SU-DHL-6 (cell line): ENCODE measurements at regions not wholly inside any gene's neighbourhood (a gene's known extent, or its start where the extent isn't known, plus 50 kb on each side); places are given as distances from the start of the nearest gene placed in this dataset.

Experiments used
- H2AFZ ChIP-seq: fragments of 200-600 bp; sonication (generic); 2 replicates; pipeline ENCODE4 v1.6.1; 2014; ENCODE audit warnings: low read depth, mild to moderate bottlenecking, moderate library complexity, mixed read lengths, antibody characterized with exemption, low read length; ENCODE audit not compliant: severe bottlenecking
- H3F3A ChIP-seq: fragments of 200-600 bp; shearing (Covaris generic); 2 replicates; pipeline ENCODE4 v1.6.0; 2016; ENCODE audit warnings: antibody characterized with exemption, mild to moderate bottlenecking; ENCODE audit not compliant: insufficient read depth
- H3K27ac ChIP-seq: fragments of 200-600 bp; sonication (generic); 2 replicates; pipeline ENCODE4 v1.5.1; 2016; ENCODE audit warnings: low read depth, mild to moderate bottlenecking, low read length, moderate library complexity, mixed read lengths
- H3K27me3 ChIP-seq: fragments of 200-600 bp; sonication (generic), shearing (Covaris generic); 2 replicates; pipeline ENCODE4 v1.6.0; 2014; ENCODE audit warnings: mild to moderate bottlenecking, low read length
- H3K36me3 ChIP-seq: fragments of 200-600 bp; sonication (generic); 2 replicates; pipeline ENCODE4 v1.6.1; 2014; ENCODE audit warnings: mild to moderate bottlenecking, low read length, mixed read lengths
- H3K4me2 ChIP-seq: fragments of 300-600, 200-600 bp; shearing (Covaris generic), sonication (generic); 2 replicates; pipeline ENCODE4 v1.6.0; 2014; ENCODE audit warnings: low read length, low read depth, mild to moderate bottlenecking; ENCODE audit not compliant: poor library complexity, severe bottlenecking
- H3K4me3 ChIP-seq: fragments of 200-600 bp; sonication (generic); 2 replicates; pipeline ENCODE4 v1.5.1; 2014; ENCODE audit warnings: antibody characterized with exemption, low read length, mild to moderate bottlenecking, mixed read lengths; ENCODE audit not compliant: insufficient read depth, poor library complexity, severe bottlenecking
- H3K79me2 ChIP-seq: fragments of 200-600 bp; sonication (generic); 2 replicates; pipeline ENCODE4 v1.6.1; 2014; ENCODE audit warnings: mild to moderate bottlenecking, low read length, moderate library complexity; ENCODE audit not compliant: insufficient read depth
- H3K9ac ChIP-seq: fragments of 200-600 bp; sonication (generic); 2 replicates; pipeline ENCODE4 v1.7.0; 2014; ENCODE audit warnings: mild to moderate bottlenecking, low read length
- H3K9me2 ChIP-seq: fragments of 200-600 bp; sonication (generic); replicated peaks from 2 replicates; pipeline ENCODE4 v1.6.1; 2014; ENCODE audit warnings: low read length; ENCODE audit not compliant: insufficient read depth
- H3K9me3 ChIP-seq: fragments of 200-600 bp; sonication (generic); 2 replicates; pipeline ENCODE4 v1.6.1; 2014; ENCODE audit warnings: low read length, mixed read lengths; ENCODE audit not compliant: insufficient read depth
- H4K20me1 ChIP-seq: fragments of 200-600 bp; sonication (generic); 2 replicates; pipeline ENCODE4 v1.6.1; 2014; ENCODE audit warnings: low read depth, mild to moderate bottlenecking, antibody characterized with exemption, low read length, moderate library complexity, mixed read lengths
- EZH2phosphoT487 ChIP-seq: fragments of 200-600 bp; sonication (generic), shearing (Covaris generic); conservative IDR thresholded peaks from 2 replicates; pipeline ENCODE4 v1.6.1; 2018; ENCODE audit warnings: mild to moderate bottlenecking, antibody characterized with exemption, low read length, moderate library complexity, mixed read lengths
- TF ChIP-seq, protein P1 (sequence below): fragments of 200-600 bp; sonication (generic); IDR thresholded peaks from one replicate; pipeline ENCODE4 v1.5.1; 2017; ENCODE audit warnings: antibody characterized with exemption, mild to moderate bottlenecking, low read length, moderate library complexity; ENCODE audit not compliant: insufficient read depth, poor library complexity, severe bottlenecking

- Histone ChIP-seq H4K20me1 (no peaks in the 10 kb centered on the region), H3K27ac (no peak overlapping the region), H3K4me3 (no peak overlapping the region), H3K9me3 (no peaks in the 10 kb centered on the region), H3K9ac (no peak overlapping the region), H3K4me2 (no peak overlapping the region), H3K79me2 (no peaks in the 10 kb centered on the region), H3K9me2 (no peaks in the 10 kb centered on the region), H3K36me3 (no peaks in the 10 kb centered on the region), H3F3A (no peaks in the 10 kb centered on the region), H3K27me3 (no peaks in the 10 kb centered on the region), H2AFZ (no peak overlapping the region)
- TF ChIP-seq, protein P1, sequence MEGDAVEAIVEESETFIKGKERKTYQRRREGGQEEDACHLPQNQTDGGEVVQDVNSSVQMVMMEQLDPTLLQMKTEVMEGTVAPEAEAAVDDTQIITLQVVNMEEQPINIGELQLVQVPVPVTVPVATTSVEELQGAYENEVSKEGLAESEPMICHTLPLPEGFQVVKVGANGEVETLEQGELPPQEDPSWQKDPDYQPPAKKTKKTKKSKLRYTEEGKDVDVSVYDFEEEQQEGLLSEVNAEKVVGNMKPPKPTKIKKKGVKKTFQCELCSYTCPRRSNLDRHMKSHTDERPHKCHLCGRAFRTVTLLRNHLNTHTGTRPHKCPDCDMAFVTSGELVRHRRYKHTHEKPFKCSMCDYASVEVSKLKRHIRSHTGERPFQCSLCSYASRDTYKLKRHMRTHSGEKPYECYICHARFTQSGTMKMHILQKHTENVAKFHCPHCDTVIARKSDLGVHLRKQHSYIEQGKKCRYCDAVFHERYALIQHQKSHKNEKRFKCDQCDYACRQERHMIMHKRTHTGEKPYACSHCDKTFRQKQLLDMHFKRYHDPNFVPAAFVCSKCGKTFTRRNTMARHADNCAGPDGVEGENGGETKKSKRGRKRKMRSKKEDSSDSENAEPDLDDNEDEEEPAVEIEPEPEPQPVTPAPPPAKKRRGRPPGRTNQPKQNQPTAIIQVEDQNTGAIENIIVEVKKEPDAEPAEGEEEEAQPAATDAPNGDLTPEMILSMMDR = no peak
- no peak for TF ChIP-seq EZH2phosphoT487
Measured at GRCh38 chr10:113261611-113262091, 291.2 kb upstream of the HABP2 start.

DNA sequence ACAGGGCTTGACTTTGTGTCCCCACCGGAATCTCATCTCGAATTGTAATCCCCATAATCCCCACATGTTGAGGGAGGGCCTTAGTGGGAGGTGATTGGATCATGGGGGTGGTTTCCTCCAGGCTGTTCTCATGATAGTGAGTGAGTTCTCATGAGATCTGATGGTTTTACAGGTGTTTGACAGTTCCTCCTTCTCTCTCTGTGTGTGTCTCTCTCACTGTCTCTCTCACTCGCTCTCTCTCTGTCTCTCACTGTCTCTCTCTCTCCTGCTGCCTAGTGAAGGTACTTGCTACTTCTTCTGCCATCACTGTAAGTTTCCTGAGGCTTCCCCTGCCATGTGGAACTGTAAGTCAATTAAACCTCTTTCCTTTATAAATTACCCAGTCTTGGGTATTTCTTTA, 289.8 kb upstream of the HABP2 start:
- H3K9me2 ChIP-seq = no peaks in the 10 kb centered on the region

DNA sequence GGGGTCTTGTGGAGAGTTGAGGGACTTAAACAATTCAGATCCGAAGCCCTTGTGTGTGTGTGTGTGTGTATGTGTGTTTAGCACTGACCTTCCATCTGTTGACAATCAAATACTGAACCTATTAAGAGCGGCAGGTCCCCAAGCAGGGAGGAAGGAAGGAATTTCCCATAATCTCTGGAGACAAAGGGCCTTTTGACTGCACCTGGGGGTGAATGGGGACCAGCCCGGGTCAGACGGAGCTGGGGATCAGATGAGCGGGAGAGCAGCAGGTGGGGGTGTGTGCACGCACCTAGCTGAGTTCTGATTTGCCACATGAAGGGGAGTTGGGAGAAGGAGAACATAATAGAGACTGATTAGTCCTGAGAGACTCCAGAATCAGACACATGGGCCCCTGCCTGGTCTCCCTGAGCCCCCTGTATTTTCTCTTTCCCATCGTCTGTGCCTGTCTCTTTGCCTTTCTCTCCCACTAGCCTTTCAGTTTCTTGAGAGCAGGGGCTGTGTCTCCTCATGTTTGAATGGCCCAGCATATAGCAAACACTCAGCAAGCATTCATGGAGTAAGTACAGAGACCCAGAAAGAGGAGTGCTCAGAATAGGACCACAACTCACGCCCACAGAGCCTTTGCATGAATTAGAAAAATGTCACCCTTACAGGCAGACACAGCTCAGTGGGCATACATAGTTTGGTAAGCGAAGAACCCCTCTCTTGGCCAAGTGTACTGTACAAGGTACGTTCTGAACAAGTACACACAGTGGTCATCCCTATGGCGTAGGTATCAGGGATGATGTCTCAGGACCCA, 288.3 kb upstream of the HABP2 start:
- Histone ChIP-seq H4K20me1 (no peaks in the 10 kb centered on the region), H3K27ac (no peak overlapping the region), H3K9me3 (no peaks in the 10 kb centered on the region), H3K79me2 (no peaks in the 10 kb centered on the region), H3K9me2 (no peaks in the 10 kb centered on the region), H3K9ac (no peak overlapping the region), H3K36me3 (no peaks in the 10 kb centered on the region), H3K4me2 (no peak overlapping the region), H3K4me3 (no peak overlapping the region), H2AFZ (no peak overlapping the region), H3F3A (no peaks in the 10 kb centered on the region), H3K27me3 (no peaks in the 10 kb centered on the region)
- TF ChIP-seq, protein P1 = no peak
- TF ChIP-seq EZH2phosphoT487 = no peak

More for the DNA sequence above, 289.8 kb upstream of the HABP2 start:
- no peaks in the 10 kb centered on the region for H3F3A ChIP-seq
- H3K36me3 ChIP-seq = no peaks in the 10 kb centered on the region
- no peaks in the 10 kb centered on the region for H3K27me3 ChIP-seq
- H3K79me2 ChIP-seq = no peaks in the 10 kb centered on the region
- H3K9me3 ChIP-seq = no peaks in the 10 kb centered on the region
- TF ChIP-seq EZH2phosphoT487 = no peak
- TF ChIP-seq, protein P1 = no peak
- H4K20me1 ChIP-seq = no peaks in the 10 kb centered on the region
- H2AFZ ChIP-seq = no peak overlapping the region
- no peak overlapping the region for H3K4me3 ChIP-seq
- no peak overlapping the region for H3K27ac ChIP-seq
- no peak overlapping the region for H3K4me2 ChIP-seq
- H3K9ac ChIP-seq = no peak overlapping the region
